ENCODE measurements at regions not wholly inside any gene's neighbourhood (a gene's known extent, or its start where the extent isn't known, plus 50 kb on each side); places are given as distances from the start of the nearest gene placed in this dataset.
A peak's percentile ranks its signal among the peaks of the same experiment; 100 is the strongest.

DNA sequence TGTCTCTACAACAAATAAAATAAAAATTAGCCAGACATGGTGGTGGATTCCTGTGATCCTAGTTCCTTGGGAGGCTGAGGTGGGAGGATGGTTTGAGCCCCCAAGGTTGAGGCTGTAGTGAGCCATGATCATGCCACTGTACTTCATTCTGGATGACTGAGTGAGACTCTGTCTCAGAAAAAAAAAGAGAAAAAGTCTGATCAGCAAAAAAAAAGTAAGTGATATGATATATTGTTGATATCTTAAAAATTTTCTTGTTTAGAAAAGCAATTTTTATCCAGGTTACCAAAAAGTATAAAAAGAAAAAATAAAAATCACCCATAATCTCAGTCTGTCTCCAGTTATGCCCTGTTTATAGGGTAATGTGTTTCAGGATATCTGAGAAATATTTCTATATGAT, 251.4 kb downstream of the OTOL1 start:
- TF ChIP-seq, protein P1, sequence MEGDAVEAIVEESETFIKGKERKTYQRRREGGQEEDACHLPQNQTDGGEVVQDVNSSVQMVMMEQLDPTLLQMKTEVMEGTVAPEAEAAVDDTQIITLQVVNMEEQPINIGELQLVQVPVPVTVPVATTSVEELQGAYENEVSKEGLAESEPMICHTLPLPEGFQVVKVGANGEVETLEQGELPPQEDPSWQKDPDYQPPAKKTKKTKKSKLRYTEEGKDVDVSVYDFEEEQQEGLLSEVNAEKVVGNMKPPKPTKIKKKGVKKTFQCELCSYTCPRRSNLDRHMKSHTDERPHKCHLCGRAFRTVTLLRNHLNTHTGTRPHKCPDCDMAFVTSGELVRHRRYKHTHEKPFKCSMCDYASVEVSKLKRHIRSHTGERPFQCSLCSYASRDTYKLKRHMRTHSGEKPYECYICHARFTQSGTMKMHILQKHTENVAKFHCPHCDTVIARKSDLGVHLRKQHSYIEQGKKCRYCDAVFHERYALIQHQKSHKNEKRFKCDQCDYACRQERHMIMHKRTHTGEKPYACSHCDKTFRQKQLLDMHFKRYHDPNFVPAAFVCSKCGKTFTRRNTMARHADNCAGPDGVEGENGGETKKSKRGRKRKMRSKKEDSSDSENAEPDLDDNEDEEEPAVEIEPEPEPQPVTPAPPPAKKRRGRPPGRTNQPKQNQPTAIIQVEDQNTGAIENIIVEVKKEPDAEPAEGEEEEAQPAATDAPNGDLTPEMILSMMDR (IDR thresholded peaks at IDR 0.05; ENCODE audit: low read length, missing control alignments), result no peak
- no peak for DNase-seq (ENCODE audit: low read depth)

DNA sequence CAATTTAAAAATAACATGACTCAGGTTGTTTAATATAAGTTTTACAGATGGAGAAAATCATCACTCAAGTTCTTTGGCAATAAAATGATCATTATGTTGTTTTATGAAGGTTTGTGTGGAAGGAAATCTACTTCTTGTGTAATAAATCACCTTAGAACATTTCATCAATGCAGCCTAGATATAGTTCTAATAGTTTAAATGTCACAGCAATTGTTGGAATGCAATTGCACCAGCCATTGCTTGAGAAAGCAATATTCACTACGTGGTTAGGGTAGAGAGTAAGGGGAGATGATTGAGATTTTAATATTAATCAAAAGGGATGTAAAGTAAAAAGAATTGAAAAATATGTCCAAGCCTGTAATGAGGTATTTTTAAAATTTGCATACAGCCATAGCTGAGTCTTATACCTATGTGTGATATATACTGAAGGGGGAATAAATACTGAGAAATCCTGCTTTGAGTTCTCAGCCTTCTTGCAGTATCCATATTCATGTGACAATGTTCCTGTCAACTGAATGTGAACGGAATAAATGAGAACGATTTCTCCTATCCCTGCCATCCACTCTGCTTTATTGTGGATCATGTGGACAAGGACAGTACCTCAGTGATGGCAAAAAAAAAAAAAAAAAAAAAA, 257.9 kb downstream of the OTOL1 start:
- TF ChIP-seq, protein P1 (IDR thresholded peaks at IDR 0.05; ENCODE audit: low read length, missing control alignments), result no peak
- no peak overlapping the region for H3K4me3 ChIP-seq (replicated peaks; ENCODE audit: low read depth, low read length)

More for the DNA sequence above, 251.4 kb downstream of the OTOL1 start:
- H3K4me3 ChIP-seq (replicated peaks; ENCODE audit: low read depth, low read length), result no peak overlapping the region

DNA sequence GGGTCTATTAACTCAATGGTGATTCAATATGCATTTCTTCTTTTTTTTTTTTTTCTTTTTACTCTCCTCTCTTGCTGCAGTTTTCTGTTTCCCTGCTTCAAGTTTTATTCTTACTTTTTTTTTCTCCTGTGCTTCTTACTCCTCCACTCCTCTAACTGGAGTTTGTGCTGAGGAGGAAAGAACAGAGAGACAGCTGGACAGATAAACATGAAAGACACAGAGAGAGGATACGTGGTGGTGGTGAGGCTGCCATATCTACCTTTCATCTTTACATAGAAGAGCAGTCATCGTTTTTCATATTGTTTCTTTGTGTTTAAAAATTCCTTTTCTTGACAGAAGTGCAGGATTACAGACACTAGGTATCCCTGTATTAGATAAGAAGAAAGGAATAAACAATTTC, 262.8 kb downstream of the OTOL1 start:
- TF ChIP-seq, protein P1 (IDR thresholded peaks at IDR 0.05; ENCODE audit: low read length, missing control alignments), result no peak

More for the DNA sequence above, 257.9 kb downstream of the OTOL1 start:
- no peak for DNase-seq (ENCODE audit: low read depth)

DNA sequence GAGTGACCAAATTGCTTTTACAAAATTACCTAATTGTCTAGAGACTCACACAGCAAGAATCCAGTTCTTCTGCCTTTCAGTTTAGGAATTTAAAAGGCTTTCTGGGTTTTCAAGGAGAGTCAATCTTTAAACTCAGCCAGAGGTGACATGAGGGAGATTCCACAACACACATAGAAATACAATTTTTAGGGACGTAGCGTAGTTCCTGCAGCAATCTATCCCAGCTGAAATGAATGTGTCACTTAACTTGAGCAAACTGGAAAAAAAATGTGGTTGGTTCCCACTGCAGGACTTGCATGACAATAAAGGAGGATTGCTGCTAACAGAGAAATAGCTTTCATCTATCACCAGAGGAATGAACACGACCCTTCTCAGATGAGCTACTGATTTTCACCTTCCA, 269.7 kb downstream of the OTOL1 start:
- H3K4me3 ChIP-seq (replicated peaks; ENCODE audit: low read depth, low read length), result no peak overlapping the region
- TF ChIP-seq, protein P1 (IDR thresholded peaks at IDR 0.05; ENCODE audit: low read length, missing control alignments), result no peak
- DNase-seq (ENCODE audit: low read depth), result no peak

More for the DNA sequence above, 262.8 kb downstream of the OTOL1 start:
- no peak for DNase-seq (ENCODE audit: low read depth)
- no peak overlapping the region for H3K4me3 ChIP-seq (replicated peaks; ENCODE audit: low read depth, low read length)

DNA sequence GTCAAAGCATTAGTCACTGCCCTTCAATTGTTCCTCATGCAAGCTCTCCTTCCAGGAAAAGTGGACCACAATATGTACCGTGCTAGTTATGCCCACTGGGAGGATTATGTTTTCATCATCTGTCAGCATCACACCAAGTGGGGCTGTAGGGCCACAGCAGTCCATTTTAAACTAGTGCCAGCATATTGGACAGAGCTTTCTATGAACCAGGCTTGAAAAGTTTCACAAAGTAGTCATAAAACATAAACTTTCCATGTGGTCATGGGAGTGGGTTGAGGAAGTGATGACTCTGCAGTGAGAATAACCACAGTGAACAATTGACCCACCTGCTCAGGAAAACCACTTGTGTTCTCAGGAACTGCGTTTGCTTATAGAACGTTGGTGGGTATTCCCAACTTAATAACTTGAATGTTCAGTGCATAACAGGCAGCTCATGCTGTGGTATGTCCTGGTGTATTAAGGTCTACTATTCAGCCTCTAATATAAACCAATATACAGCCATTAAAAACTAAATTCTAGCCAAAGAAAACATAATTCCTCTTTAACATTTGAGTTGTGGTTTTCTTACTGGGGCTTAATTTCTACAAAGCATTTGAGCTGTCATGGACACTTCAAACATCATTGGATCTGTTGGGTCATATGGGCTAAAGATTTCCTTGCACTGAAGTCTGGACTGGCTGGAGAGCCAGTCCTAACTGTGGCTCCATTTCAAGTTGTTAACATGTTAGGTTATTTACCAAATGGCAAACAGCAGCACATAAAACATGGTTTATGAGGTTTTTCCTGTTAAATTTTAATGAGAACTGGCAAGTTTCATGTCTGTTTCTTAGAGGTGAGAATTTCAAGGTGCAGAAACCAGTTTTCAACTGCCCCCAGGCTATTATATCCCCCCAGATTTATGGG, 274.1 kb downstream of the OTOL1 start:
- peak; percentile 84 for DNase-seq (ENCODE audit: low read depth)
- TF ChIP-seq, protein P1 (IDR thresholded peaks at IDR 0.05; ENCODE audit: low read length, missing control alignments), result peak; percentile 10
- H3K4me3 ChIP-seq (replicated peaks; ENCODE audit: low read depth, low read length), result no peak overlapping the region

DNA sequence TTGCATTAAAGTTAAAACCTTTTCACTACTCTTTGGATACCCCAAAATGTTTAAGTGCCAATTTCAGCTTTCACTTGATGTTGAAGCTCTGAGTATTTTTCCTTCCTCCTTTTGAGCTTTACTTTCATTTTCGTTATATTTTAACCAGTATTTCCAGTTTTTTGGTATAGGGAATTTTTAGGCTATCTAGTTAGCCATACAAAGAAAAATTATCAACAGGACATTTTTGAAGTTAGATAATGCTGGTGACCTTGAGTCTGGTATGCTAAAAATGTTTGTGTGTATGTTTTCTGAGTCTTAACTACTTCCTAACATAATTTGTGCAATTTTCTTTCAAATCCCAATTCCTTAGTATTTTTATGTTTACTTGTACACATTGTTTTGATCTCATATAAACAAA, 284.8 kb downstream of the OTOL1 start:
- peak; percentile 11 for DNase-seq (ENCODE audit: low read depth)
- H3K4me3 ChIP-seq (replicated peaks; ENCODE audit: low read depth, low read length), result peak overlapping the region; percentile 1
- TF ChIP-seq, protein P1 (IDR thresholded peaks at IDR 0.05; ENCODE audit: low read length, missing control alignments), result no peak
